ENCODE measurements at regions not wholly inside any gene's neighbourhood (a gene's known extent, or its start where the extent isn't known, plus 50 kb on each side); places are given as distances from the start of the nearest gene placed in this dataset.
"Not testable (repeated sequence)": the region's sequence is repeated elsewhere in the genome, so short reads cannot be mapped to it uniquely, and the experiment has no call there.

DNA sequence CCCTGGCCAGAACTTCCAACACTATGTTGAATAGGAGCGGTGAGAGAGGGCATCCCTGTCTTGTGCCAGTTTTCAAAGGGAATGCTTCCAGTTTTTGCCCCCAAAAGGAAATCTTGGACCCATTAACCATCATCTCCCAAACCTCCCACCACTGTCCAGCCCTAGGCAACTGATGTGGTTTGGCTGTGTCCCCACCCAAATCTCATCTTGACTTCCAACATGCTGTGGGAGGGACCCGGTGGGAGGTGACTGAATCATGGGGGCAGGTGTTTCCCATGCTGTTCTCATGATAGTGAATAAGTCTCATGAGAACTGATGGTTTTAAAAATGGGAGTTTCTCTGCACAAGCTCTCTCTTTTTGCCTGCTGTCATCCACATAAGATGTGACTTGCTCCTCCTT lies 119.1 kb upstream of the RMDN2 start:
- DNase-seq (ENCODE audit: low read depth), result not testable (repeated sequence)

DNA sequence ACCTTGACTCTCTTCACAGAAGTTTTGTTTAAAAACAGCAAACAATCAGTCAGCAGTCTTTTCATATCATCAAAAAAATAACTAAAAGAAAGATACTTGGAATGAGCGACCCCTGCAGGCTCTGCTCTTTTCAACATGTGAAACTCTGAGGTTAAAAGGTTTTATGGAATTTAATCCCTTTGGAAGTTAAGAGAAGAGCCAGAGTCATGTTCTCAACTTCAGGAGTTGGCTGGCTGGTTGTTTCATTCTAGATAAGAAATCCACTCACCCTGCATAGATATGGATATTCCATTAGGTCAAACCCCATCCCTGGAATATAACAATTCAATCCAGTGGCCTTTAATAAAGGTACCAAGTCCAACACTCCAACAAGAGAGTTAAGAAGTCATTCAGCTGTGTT lies 115.6 kb upstream of the RMDN2 start:
- peak; percentile 59 for DNase-seq (ENCODE audit: low read depth)

DNA sequence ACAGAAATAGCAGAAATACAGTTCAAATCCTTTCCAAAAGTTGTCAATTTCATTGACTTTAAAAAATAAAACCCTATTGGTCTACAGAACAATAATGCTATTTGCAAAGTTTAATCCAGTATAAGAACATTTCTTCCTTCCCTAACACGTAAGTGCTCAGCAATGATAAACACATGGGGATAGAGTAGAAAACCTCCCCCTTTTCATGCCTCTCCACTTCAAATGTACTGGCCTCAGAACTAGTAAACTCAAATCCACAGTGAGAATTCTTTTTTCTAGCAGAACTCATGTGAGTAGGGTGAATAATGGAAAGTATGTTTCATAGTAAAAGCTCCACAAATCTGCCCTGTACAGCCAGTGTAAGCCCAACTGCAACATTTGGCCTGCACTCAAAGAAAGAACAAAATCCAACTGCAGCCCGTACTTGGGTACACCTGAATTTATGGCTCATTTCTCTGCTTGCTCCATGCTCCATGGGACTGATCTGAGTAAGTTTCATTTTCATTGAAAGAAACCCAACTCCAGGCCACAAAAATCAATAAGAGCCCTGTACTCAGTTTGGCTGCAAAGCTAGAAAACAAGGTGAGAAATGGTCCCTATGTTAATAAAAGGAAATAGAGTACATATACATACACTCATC lies 115.0 kb upstream of the RMDN2 start:
- no peak for DNase-seq (ENCODE audit: low read depth)

DNA sequence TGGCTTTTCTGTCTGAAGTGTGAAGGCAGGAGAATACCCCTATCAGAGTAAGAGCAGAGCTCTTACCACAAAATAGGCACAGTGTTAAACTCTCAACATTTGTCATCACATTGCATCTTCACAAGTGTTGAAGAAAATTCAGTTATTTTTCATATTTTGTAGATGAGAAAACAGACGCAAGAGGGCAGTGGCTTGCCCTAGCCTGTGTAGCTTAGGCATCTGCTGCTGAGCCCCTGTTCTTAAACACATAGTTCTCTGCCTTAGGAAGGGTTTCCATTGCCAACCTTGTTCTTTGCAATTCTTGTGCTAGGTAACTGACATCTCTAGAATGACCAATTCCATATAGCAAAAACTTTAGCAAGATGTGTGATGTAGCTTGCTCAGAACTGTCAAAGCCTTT lies 112.7 kb upstream of the RMDN2 start:
- no peak for DNase-seq (ENCODE audit: low read depth)

DNA sequence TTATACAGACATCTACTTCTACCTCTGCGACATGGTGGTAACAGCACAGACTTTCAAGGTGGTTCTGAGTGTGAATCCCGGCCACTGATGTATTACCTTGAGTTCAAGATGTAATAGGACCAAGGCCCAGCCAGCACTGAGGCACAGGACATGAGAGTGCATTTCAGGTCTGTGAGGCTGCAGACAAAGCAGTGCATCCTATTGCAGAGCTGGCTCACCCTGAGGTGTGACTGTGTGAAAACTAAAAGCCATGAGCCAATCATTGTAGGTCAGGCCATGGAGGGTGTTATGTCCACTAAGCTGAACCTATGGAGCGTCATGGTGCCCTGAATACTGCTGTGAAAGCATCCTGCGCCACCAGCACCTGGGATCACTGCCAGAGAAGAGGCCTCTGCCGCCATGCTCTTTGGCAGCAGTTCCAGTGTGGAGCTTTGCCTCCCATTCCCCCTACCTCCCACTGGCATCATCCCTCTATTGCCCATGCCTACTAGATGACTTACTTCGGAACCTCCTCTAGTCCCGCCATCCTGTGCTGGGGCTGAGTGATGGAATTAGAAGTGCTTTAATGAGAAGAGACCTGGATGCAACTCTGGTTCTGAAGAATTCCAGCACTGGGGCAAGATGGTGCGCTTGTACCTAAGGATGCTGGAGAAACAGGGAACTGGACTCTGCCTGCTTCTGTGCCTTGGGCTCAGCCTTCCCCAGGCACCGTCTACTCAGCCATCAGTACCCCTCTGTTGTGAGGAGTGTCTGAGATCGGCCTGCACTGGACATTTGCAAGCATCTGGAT lies 112.0 kb upstream of the RMDN2 start:
- DNase-seq (ENCODE audit: low read depth), result no peak

- no peak for DNase-seq (ENCODE audit: low read depth)
These were observed 109.1 kb upstream of the RMDN2 start for GRCh38 chr2:37816036-37816435.

DNA sequence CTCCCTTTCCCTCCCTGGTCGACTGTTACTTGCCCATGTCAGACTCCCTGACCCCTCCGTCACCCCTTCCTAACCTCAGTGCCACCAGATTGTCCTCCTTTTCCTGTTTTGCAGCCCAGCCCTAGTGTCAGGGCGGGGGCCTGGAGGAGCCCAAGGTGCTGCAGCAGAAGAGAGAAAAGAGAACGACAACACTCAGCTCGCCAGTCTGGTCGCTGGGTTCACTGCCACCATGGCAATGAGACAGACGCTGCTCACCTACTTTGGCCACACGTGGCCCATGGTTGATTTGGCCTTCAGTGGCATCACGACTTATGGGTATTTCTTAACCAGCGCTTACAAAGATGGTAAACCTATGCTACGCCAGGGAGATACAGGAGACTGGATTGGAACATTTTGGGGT lies 108.4 kb upstream of the RMDN2 start:
- no peak for DNase-seq (ENCODE audit: low read depth)

- no peak for DNase-seq (ENCODE audit: low read depth)
These were observed 105.9 kb upstream of the RMDN2 start for GRCh38 chr2:37819186-37819585.

GRCh38 chr2:37820471-37820986 lies 104.6 kb upstream of the RMDN2 start:
- no peak for DNase-seq (ENCODE audit: low read depth)

DNA sequence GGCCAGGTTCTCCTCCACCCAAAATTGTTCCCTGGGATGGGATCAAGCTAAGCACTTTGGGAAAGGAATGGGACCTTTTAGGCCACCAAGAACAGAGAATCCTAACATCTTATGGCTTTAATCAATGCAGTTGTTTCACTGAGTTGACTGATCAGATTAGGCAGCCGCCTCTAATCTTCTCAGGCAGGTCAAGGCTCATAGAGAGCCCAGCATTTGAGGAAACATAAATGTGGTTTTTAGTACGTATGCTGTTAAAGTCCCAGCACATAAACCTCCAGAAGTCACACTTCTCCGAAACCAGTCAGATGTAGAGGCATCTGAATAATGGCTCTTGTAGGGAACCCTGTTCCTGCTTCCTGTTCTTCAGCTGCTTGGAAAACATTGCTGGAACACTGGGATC lies 99.5 kb upstream of the RMDN2 start:
- no peak for DNase-seq (ENCODE audit: low read depth)

GRCh38 chr2:37826611-37827010 lies 98.5 kb upstream of the RMDN2 start:
- no peak for DNase-seq (ENCODE audit: low read depth)

DNA sequence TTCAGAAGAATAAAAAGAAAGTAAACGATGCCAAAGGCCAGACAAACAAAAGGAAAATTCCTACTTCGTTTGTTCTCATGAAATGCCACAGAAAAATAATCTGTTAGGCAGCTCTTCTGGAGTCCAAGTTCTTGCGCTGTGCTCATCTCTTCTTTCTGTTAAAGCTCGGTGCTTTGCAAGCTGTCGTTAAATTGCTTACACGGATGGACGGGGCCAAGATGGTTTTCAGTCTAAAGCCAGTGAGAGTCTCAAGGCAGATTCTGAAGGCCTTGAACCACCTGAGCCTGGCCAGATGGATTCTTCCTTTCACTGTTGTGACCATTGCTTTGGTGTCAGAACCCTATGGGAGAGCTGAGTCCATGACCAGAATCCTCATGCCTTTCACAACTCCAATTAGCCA lies 97.6 kb upstream of the RMDN2 start:
- no peak for DNase-seq (ENCODE audit: low read depth)

DNA sequence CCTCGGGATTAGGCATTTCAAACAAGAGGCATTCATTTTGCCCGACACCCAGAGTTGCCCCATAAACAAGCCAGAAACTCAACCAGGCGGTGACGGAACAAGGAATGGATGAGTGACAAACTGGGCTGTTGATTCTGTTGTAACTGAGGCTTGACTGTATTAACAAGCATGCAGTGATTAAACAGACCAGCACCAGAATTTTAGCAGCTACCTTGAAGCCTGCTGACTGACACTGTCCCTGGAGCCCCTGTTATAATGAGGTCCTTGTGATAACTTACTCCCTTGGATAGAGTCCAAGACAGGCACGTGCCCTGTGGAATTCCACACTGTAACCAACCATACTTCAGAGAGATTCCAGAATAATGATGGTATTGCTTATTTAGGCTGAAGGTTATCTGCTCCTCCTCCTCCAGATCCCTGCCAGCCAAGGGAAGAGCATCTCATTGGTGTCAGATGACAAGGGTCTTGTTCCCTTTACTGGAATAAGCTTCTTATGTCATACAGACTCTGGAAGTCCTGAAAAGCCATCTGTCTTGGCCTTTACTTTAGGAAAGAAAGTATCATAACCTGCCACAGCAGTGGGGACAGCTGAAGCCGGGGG lies 97.1 kb upstream of the RMDN2 start:
- no peak for DNase-seq (ENCODE audit: low read depth)

GRCh38 chr2:37829202-37829601 lies 95.9 kb upstream of the RMDN2 start:
- peak; percentile 98 for DNase-seq (ENCODE audit: low read depth)

- DNase-seq (ENCODE audit: low read depth), result no peak
These were observed 95.3 kb upstream of the RMDN2 start for GRCh38 chr2:37829616-37830395.

GRCh38 chr2:37830636-37831035 lies 94.5 kb upstream of the RMDN2 start:
- no peak for DNase-seq (ENCODE audit: low read depth)

- DNase-seq (ENCODE audit: low read depth), result no peak
These were observed 93.9 kb upstream of the RMDN2 start for GRCh38 chr2:37831081-37831780.

GRCh38 chr2:37832590-37833197 lies 92.4 kb upstream of the RMDN2 start:
- DNase-seq (ENCODE audit: low read depth), result peak; percentile 79

- DNase-seq (ENCODE audit: low read depth), result peak; percentile 68
These were observed 91.7 kb upstream of the RMDN2 start for GRCh38 chr2:37833423-37833822.

DNA sequence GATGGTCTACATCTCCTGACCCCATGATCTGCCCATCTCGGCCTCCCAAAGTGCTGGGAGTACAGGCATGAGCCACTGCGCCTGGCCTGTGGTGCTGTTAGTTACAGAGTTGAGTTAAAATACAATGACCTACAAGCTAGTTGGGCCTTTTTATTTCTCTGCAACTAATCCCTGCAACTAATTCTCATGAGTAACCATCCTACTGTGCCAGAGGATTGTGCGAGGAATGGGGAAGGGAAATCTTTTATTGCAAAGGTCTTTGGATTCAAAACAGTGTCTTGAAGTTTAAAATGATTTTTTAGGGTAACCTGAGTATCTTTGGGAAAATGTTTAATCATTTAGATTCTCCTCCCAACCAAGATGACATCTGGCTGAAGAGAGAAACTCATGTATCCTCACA lies 88.8 kb upstream of the RMDN2 start:
- no peak for DNase-seq (ENCODE audit: low read depth)

GRCh38 chr2:37836711-37837110 lies 88.4 kb upstream of the RMDN2 start:
- no peak for DNase-seq (ENCODE audit: low read depth)

Data from stromal cell of bone marrow (primary cell).